MCF 10A (cell line): ENCODE measurements at regions not wholly inside any gene's neighbourhood (a gene's known extent, or its start where the extent isn't known, plus 50 kb on each side); places are given as distances from the start of the nearest gene placed in this dataset.

Source experiments
- BruUV-seq: library from RNA; stranded (reverse); fragments of 400-500 nt; replicated peaks from 2 replicates; lab custom pipeline; 2021; lab: Mats Ljungman, UMichigan
- CTCF ChIA-PET: fragments of 300-600 bp; sonication (Branson Sonifier 250); formaldehyde crosslinking; extraction: SDS; loops from one replicate; lab custom pipeline; 2021; ENCODE audit warnings: antibody characterized with exemption, inconsistent platforms; lab: Yijun Ruan, JAX
- POLR2A ChIA-PET: fragments of 300-600, 350-650 bp; sonication (Branson Sonifier 250); formaldehyde crosslinking; extraction: SDS; loops from one replicate; lab custom pipeline; 2020; ENCODE audit warnings: antibody characterized with exemption, inconsistent platforms; lab: Yijun Ruan, JAX
- DNase-seq: peaks from one replicate; pipeline ENCODE4 v3.0.0-alpha.2; 2018; ENCODE audit not compliant: unreplicated experiment
- H3K27ac Mint-ChIP-seq: one replicate; pipeline ENCODE4 v1.8.0; 2022; ENCODE audit warnings: mild to moderate bottlenecking, low read depth, mixed read lengths; ENCODE audit not compliant: unreplicated experiment
- H3K27me3 Mint-ChIP-seq: one replicate; pipeline ENCODE4 v1.8.0; 2022; ENCODE audit warnings: mixed read lengths; ENCODE audit not compliant: insufficient read depth, unreplicated experiment
- H3K36me3 Mint-ChIP-seq: one replicate; pipeline ENCODE4 v1.8.0; 2022; ENCODE audit warnings: mild to moderate bottlenecking, moderate library complexity, mixed read lengths; ENCODE audit not compliant: insufficient read depth, unreplicated experiment
- H3K4me1 Mint-ChIP-seq: one replicate; pipeline ENCODE4 v1.8.0; 2022; ENCODE audit warnings: mixed read lengths; ENCODE audit not compliant: insufficient read depth, unreplicated experiment
- H3K4me3 Mint-ChIP-seq: one replicate; pipeline ENCODE4 v1.8.0; 2022; ENCODE audit warnings: mild to moderate bottlenecking, moderate library complexity, mixed read lengths; ENCODE audit not compliant: unreplicated experiment
- H3K9me3 Mint-ChIP-seq: one replicate; pipeline ENCODE4 v1.8.0; 2022; ENCODE audit warnings: mixed read lengths; ENCODE audit not compliant: unreplicated experiment
- intact Hi-C: fragments of 100-400 bp; cut with micrococcal nuclease; formaldehyde crosslinking; loops from 2 replicates; pipeline ENCODE4 v1.14.1; 2022
- TF ChIP-seq, protein P1 (sequence below): fragments of 200-600 bp; IDR thresholded peaks from one replicate; pipeline ENCODE4 v1.8.0; 2022; ENCODE audit warnings: antibody characterized with exemption, mild to moderate bottlenecking; ENCODE audit not compliant: unreplicated experiment

DNA sequence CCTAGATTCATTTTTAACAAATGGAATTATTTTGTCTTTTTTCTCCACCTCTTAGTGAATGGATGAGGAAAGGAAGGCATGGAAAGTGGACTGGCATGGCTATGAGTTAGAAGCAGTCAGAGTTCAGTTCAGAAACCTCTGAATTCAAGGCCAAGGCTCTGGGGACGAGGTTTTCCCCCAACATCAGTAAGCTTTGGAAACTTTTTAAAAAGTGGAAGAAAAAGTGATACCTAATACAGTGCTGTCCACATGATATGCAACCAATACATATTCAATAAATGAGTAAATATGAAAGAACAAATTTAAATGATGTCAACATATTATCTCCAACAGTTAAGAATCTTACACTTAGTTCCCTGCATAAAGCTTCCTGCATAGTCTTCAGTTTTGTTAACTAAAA lies 204.7 kb downstream of the HLX start:
- H3K27me3 Mint-ChIP-seq = no peaks in the 10 kb centered on the region
- no peaks in the 10 kb centered on the region for H3K4me1 Mint-ChIP-seq
- POLR2A ChIA-PET = interaction anchor here (0.6 to 1.5 kb wide), 2 partner anchors 10 to 210 kb away, joined by 4 to 5 read pairs; no protein-coding TSS in a partner anchor
- CTCF ChIA-PET = interaction anchor here (0.6 to 1.3 kb wide), 6 partner anchors 15 to 566 kb away, joined by 3 read pairs; no protein-coding TSS in a partner anchor
- H3K9me3 Mint-ChIP-seq = peaks cover 6% of the 10 kb centered on the region
- TF ChIP-seq, protein P1, sequence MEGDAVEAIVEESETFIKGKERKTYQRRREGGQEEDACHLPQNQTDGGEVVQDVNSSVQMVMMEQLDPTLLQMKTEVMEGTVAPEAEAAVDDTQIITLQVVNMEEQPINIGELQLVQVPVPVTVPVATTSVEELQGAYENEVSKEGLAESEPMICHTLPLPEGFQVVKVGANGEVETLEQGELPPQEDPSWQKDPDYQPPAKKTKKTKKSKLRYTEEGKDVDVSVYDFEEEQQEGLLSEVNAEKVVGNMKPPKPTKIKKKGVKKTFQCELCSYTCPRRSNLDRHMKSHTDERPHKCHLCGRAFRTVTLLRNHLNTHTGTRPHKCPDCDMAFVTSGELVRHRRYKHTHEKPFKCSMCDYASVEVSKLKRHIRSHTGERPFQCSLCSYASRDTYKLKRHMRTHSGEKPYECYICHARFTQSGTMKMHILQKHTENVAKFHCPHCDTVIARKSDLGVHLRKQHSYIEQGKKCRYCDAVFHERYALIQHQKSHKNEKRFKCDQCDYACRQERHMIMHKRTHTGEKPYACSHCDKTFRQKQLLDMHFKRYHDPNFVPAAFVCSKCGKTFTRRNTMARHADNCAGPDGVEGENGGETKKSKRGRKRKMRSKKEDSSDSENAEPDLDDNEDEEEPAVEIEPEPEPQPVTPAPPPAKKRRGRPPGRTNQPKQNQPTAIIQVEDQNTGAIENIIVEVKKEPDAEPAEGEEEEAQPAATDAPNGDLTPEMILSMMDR = no peak
- intact Hi-C loops = no loop called here
- no peak overlapping the region for H3K4me3 Mint-ChIP-seq
- no TSS peak for BruUV-seq
- H3K36me3 Mint-ChIP-seq = no peaks in the 10 kb centered on the region
- no peak for DNase-seq
- no peak overlapping the region for H3K27ac Mint-ChIP-seq

DNA sequence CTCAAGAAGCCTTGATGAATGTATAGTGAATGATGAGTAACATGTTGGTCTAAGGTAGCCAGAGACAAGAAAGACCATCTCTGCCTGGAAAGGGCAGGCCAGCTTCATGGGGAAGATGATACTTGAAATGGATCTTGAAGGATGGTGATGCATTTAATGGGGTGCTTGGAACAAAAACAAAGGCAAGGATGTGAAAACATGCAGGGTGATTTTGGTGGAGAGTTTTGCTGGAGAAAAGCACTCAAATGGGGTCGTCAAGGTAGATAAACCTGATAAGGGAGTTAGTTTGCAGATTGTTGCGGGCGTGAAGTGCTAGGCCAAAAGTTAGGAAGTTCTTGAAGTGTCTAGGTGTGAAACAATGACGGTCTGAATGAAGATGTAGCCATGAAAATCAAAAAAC lies 205.4 kb downstream of the HLX start:
- TF ChIP-seq, protein P1 = no peak
- Mint-ChIP-seq H3K4me1 (no peaks in the 10 kb centered on the region), H3K36me3 (no peaks in the 10 kb centered on the region), H3K27ac (no peak overlapping the region), H3K9me3 (peaks cover 6% of the 10 kb centered on the region), H3K4me3 (no peak overlapping the region), H3K27me3 (no peaks in the 10 kb centered on the region)
- no TSS peak for BruUV-seq
- ChIA-PET CTCF (interaction anchor here (0.6 to 1.3 kb wide), 3 partner anchors 33 to 566 kb away, joined by 3 read pairs; no protein-coding TSS in a partner anchor), POLR2A (interaction anchor here (1.5 kb wide), 1 partner anchor 11 kb away, joined by 5 read pairs; no protein-coding TSS in a partner anchor)
- DNase-seq = no peak
- intact Hi-C loops = no loop called here

DNA sequence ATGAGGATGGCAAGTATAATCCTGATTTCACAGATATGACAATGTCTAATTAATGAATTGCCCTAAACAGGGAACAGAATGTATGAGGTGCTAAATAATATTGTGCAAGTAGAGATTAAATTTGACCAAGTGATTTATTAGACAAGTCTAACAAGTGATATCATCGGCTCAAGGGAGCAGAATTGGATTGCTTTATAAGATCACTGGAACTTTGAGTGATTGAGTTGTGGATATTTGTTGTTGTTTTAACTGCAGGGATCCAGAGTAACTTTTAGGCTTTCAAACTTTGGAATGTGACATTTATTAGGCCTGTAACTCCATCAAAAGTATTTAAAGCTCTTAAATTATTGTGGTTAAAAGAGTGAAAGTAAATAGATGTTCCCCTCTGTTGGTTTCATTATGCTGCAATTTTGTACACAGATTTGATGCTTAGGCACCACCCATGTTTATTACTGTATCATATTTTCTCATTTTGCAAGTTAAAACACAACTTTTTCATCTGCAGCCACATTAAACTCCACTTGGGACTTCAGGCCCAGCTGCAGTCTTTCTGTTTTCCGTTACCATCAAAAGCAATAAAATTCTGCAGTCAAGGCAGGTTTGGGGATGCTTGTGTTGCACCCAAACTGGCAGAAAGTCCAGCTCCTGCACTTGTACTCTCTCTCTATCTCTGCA lies 206.6 kb downstream of the HLX start:
- TF ChIP-seq, protein P1 = no peak
- H3K4me3 Mint-ChIP-seq = no peak overlapping the region
- no TSS peak for BruUV-seq
- ChIA-PET CTCF (interaction anchor here (0.9 to 1.1 kb wide), 3 partner anchors 115 to 158 kb away, joined by 3 to 5 read pairs (median 4); no protein-coding TSS in a partner anchor), POLR2A (interaction anchor here (0.8 to 1.0 kb wide), 3 partner anchors 12 to 354 kb away, joined by 3 read pairs; no protein-coding TSS in a partner anchor)
- no peaks in the 10 kb centered on the region for H3K27me3 Mint-ChIP-seq
- H3K27ac Mint-ChIP-seq = no peak overlapping the region
- intact Hi-C loops = no loop called here
- H3K4me1 Mint-ChIP-seq = no peaks in the 10 kb centered on the region
- peaks cover 6% of the 10 kb centered on the region for H3K9me3 Mint-ChIP-seq
- H3K36me3 Mint-ChIP-seq = no peaks in the 10 kb centered on the region
- DNase-seq = no peak

DNA sequence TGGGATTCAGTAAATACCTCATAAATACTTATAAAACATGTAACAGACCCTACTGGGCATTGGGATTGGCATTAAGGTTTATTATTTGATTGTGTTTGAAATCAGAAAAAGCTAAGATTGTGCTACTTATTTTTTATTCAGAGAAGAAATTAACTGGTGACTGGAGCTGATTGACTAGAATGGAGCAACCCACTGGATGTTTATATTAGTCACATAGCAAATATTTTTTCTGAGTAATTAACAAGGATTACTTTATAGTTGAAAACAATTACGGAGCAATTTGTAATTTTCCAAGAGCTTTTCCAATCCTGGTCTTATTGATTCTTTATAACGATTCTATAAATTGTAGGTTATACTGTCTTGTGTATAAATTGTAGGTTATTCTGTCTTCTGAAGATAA lies 208.7 kb downstream of the HLX start:
- CTCF ChIA-PET = interaction anchor here (0.6 to 2.5 kb wide), 4 partner anchors 10 to 479 kb away, joined by 3 to 9 read pairs (median 3); no protein-coding TSS in a partner anchor
- H3K27ac Mint-ChIP-seq = no peak overlapping the region
- H3K4me3 Mint-ChIP-seq = no peak overlapping the region
- no TSS peak for BruUV-seq
- H3K27me3 Mint-ChIP-seq = no peaks in the 10 kb centered on the region
- no peak for DNase-seq
- no peaks in the 10 kb centered on the region for H3K4me1 Mint-ChIP-seq
- no peaks in the 10 kb centered on the region for H3K36me3 Mint-ChIP-seq
- TF ChIP-seq, protein P1 = no peak
- H3K9me3 Mint-ChIP-seq = peaks cover 6% of the 10 kb centered on the region
- intact Hi-C loops = no loop called here
- POLR2A ChIA-PET = interaction anchor here (0.9 to 1.4 kb wide), 3 partner anchors 11 to 15 kb away, joined by 3 to 13 read pairs (median 11); no protein-coding TSS in a partner anchor
